Hippocampal formation (tissue), 2 donors: ENCODE measurements at regions not wholly inside any gene's neighbourhood (a gene's known extent, or its start where the extent isn't known, plus 50 kb on each side); places are given as distances from the start of the nearest gene placed in this dataset.
"Not testable (repeated sequence)": the region's sequence is repeated elsewhere in the genome, so short reads cannot be mapped to it uniquely, and the experiment has no call there.

Source experiments
- DNase-seq, 2 donors: peaks; one replicate each; lab custom pipeline; 2025; lab: John Stamatoyannopoulos, UW

DNA sequence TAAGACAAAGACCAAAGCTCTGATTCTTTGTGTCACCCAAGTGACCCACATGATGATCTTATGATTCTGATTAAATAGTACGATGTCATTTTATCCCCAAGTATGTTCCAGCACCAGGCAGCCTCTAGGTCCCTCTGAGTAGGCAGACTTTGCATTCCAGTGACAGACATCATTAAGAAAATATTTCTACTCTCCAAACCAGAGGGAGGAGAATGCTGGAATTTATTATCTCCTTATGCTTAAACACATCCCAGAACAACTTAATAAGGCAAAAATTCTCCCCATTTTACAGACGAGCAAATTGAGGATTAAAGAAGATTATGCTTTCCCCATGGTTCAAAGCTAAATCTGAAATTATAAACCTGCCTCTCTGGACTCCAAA lies 192.8 kb upstream of the CDH11 start:
- DNase-seq: no peak

DNA sequence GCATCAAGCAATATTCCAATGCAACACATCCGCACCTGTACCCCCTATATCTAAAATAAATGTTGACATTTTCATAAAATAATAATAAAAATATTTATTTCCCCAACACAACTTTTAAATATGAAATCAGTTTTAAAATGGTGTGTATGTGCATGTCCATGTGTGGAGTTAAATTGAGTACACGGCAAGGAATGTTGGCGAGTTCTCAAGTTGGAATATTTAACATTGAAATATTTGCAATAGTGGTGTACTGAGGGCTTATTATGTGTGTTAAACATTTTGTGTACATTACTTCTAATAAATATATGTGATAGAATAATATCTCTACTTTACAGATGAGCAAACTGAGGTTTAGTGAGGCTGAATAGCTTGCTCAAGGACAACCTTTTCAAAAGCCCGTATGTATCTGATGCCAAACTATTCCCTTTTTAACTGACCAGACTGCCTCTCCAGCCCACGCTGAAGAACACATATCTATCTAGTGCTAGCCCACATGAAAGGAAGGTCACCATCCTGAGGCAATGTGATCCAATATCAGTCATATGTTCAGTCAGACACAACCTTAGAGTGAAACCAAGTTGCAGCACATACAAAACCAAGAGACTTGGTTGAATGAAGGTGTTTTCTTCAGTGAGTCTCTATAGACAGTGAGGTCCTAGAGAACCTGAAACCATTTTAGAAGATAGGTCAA lies 192.2 kb upstream of the CDH11 start:
- no peak for DNase-seq

DNA sequence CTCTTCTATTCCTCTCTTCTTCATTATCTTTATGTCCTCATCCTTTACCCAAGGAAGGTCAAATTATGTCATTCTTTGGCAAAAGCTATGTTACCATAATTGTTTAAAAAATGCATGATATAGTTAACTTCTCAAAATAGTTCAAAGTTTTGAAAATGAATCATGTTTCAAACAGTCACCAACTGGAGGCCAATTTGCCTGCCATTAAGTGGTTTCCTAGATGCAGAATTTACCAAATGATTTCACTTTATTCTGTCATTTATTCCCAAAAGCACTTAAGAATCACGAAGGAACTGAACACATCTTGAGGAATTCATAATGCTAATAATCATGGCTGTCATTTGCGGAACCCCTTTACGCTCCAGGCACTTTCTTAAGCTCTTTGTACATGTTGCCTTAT lies 190.9 kb upstream of the CDH11 start:
- DNase-seq: no peak

GRCh38 chr16:65312071-65312470 lies 190.2 kb upstream of the CDH11 start:
- DNase-seq: no peak

DNA sequence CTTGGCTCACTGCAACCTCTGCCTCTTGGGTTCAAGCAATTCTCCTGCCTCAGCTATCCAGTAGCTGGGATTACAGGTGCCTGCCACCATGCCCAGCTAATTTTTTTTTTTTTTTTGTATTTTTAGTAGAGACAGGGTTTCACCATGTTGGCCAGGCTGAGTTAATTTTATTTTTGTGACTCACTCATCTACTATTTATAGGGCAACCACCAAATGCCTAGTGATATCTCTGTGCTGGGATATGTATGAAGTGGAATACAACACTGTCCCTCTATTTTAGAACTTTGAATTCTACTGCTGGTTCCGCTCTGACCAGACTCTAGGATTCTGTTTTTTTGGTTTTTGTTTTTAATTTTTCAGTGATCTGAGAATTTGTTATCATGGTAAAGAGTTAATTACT lies 188.6 kb upstream of the CDH11 start:
- DNase-seq: not testable (repeated sequence)

- DNase-seq: no peak
These were observed 187.5 kb upstream of the CDH11 start for GRCh38 chr16:65309354-65309753.

DNA sequence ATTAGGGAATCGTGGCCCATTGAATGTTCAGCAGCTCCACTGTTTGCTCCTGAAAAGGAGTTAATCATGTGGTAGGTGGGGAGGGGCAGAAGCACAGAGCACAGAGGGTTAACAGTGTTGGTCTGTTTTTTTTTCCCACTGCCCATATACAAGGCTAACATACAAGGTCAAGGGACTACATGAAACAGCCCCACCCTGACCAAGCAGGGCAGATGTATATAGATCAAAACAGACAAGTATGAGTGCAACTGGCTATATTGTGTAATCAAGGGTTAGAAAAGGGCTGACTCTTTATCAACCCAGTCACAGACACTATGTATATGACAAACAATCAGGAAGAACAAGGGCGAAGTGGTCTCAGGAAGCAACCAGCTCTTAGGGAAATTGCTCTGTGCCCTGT lies 186.6 kb upstream of the CDH11 start:
- no peak for DNase-seq

GRCh38 chr16:65307286-65307685 lies 185.4 kb upstream of the CDH11 start:
- DNase-seq: no peak

DNA sequence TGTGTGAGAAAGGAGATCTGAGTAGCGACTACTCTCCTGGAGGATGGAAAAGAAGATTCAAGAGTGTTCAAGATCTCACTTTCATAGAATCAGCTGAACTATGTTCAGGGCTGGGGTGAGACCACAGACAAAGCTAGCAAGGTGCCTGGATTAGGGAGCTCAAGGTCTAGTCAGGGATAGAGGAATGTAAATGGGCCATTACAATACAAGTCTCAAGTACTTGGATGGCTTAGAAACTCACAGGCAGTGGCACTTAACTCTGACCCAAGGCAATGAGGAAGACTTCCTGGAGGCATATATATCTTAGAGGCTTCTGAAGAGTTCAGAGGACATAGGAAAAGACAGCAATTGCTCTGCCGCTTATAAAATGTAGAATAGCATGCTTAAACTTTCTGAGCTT lies 184.9 kb upstream of the CDH11 start:
- no peak for DNase-seq

DNA sequence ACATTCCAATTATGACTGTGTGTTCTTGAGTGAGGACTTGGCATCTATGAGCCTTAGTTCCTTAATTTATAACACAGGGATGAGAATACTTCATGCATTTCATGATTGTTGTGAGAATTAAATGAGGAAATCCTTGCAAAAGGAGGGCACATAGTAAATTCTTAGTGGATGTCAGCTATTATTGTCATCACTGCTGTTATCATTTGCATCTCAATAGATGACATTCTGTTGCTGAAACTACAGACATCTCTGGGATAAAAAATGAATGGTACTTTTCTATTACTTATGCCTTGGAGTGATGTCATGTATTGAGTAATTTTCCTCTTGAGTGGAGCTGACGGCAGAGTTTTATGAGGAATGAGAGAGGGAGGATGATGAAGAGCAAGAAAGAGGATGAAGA lies 184.4 kb upstream of the CDH11 start:
- DNase-seq: no peak

- no peak for DNase-seq
These were observed 183.6 kb upstream of the CDH11 start for GRCh38 chr16:65305266-65305959.

GRCh38 chr16:65301029-65301428 lies 179.2 kb upstream of the CDH11 start:
- no peak for DNase-seq

DNA sequence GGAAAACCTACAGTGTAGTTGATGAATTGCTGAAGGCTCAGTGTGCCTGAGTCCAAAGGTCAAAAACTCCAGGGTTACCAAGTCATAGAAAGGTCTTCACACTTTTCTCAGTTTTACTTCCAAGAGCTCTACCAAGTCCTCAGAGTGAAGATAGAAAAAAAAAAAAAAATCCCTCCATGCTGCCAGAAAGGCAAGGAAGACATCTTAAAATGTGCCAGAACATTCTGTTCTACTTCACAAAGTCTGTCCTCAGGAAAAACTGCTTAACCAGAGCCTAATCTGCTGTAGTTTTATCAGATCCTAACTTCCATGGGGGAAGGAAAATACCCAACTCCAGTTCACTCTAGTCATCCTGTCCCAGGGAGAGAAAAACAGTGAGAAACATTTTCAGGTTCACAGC lies 175.6 kb upstream of the CDH11 start:
- no peak for DNase-seq

DNA sequence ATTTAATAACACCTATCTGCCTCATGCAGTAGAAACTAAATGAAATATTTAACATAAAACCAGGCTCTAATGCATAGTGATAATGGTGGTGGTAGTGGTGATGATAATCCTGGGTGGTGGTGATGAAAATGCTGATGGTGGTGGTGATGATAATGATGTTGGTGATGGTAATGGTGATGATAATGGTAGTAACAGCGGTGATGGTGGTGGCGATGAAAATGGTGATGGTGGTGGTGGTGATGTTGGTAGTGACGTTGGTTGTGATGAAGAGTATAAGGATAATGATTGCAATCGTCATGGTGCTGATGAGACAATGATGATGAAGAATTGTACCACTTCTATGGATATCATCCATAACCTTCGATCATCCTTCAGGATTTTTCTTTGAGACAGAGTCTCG lies 173.7 kb upstream of the CDH11 start:
- DNase-seq: no peak

DNA sequence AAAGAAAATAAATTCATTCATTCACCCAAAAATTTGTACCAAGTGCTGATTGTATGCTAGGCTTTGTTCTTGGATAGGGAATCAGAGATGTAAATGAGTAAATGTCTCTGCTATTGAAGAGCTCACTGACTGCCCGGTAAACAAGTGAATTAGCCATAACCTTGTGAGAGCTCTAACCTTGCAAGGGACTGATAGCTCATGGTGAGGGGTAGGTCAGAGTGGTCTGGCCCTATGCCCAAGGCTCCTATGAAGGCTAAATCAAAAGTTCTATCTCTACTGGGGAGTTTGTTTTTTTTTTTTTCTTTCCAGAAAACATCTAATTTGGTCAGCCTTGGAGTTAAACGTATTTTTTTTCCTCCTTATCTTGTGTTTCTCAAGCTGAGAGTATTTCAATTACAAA lies 172.8 kb upstream of the CDH11 start:
- DNase-seq: no peak

- DNase-seq: no peak
These were observed 172.3 kb upstream of the CDH11 start for GRCh38 chr16:65294165-65294564.

DNA sequence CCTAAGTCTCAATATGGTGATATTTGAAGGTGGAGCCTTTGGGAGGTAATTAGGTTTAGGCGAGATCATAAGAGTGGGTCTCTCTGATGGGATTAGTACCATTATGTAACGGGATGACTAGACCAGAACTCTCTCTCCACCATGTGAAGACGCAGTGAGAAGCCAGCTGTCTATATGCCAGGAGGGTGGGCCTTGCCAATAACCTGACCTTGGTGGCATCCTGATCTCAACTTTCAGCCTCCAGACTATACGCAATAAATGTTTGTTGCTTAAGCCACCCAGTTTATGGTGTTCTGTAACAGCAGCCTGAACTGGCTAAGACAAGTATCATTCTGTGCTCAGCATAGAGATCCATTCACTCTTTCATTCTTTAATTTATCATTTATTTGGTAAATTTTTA lies 167.2 kb upstream of the CDH11 start:
- no peak for DNase-seq

DNA sequence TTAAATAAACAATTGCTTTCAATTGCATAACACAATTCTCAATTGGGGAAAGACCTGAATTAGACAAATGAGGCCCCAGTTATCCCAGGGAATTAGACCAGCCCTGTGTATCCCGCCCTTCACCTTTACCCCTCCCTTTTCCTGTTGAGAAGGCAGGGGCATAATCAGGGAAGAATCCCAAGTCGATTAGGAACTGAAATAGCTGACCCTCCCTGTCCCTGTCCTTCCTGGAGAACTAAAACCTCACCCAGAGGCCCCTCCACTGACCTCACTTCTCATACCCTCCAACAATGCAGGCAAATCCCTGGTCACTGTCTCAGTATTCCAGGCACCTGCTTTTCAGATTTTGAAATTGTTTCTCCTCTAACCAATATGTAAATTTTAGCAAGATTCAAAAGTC lies 165.4 kb upstream of the CDH11 start:
- no peak for DNase-seq

DNA sequence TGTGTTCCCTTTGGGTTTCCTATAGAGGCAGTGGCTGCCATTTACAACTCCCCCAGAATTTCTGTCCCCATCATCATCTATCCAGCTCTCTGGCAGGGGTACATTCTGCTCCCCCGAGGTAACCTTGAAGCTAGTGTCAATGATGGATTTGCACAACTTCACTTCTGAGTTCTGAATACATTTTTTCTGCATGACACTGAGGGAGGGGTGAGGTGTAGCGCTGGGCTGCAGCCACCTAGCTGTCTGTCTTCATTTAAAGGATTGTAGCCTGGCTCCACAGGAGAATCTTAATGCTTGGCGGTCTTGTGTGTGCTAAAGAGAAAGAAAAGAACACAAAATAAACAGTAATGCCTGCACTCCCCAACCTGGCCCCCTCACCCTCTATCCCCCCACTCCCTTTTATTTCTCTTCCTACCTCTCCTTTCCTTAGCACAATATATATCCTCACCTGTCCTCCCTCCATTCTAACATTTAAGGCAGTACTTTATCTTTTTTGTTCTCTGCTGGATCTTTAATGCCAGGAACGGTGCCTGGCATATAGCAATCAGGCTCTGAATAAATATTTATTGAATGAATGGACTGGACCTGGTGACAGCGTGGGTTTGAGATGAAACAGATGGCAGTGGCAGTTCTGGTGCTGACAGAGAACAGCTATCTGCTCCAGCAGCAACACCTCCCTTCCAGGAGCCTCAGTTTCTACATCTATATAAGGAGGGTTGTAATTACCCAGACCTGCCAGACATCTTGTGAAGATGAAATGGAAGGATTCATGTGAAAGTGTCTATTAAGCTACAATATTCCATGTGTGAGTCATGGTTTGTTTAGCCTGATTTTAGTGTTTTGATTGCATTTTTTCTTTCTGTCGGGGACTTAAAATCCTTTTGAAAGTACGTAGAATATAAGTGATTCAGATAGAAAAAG lies 163.5 kb upstream of the CDH11 start:
- no peak for DNase-seq

GRCh38 chr16:65284626-65285025 lies 162.8 kb upstream of the CDH11 start:
- no peak for DNase-seq

DNA sequence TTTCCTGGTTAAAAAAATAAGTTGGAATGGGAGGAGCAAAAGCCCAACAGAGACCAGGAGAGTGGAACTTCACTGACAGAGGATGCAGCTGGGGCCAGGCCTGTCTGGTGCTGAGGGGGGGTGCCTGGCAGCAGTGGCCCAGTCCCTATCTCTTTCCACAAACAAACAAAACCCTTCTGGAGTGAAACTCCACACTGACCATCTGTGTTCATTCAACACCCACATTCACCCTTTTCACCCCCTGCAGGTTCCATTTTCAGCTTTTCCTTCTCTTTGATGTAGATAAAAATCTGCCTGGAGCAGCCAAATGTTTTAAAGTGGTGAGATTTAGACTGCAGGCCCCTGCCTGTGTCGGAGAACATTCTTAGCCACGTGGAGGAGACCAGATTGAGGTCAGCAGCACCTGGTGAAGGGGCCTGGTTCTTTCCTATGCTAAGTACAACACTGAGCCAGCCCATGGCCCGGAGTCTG lies 161.4 kb upstream of the CDH11 start:
- DNase-seq: no peak

DNA sequence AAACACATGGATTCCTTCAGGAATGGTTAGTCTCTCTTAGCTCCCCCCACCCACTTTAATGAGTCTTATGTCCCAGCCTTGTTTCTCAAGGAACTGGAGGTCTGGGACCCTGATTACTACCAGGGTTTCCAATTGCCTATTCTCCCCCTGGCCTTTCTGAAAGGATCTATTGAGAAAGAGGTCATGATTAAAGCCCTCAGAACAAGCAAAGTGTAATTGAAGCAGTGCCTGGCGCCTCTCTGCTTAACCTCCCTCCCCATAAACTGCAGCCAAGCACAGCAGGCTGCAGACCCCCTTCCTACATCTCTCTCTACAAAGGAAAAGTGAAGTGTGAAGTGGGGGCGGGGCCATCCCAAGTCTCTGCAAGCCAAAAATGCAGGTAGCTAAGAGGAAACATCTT lies 159.7 kb upstream of the CDH11 start:
- DNase-seq: no peak
